Cardiac muscle cell (in vitro differentiated cells and primary cell): ENCODE measurements at regions not wholly inside any gene's neighbourhood (a gene's known extent, or its start where the extent isn't known, plus 50 kb on each side); places are given as distances from the start of the nearest gene placed in this dataset.
A peak's percentile ranks its signal among the peaks of the same experiment; 100 is the strongest.

ENCODE experiments used
- DNase-seq, 2 donors: peaks; one replicate each; pipeline versions ENCODE4 v3.0.0 to v3.0.0-alpha.2; 2010 to 2017; ENCODE audit warnings: low read depth in 1 of 2, low spot score in 1 of 2
- H3K27ac ChIP-seq: fragments of 200-600 bp; sonication (generic); 2 replicates; pipeline ENCODE4 v1.5.1; 2016
- H3K27me3 ChIP-seq: fragments of 200-600 bp; sonication (generic); 2 replicates; pipeline ENCODE4 v1.6.0; 2016; ENCODE audit warnings: control low read depth
- H3K36me3 ChIP-seq: fragments of 200-600 bp; sonication (generic); 2 replicates; pipeline ENCODE4 v1.5.1; 2016; ENCODE audit warnings: control low read depth
- H3K4me1 ChIP-seq: fragments of 200-600 bp; sonication (generic); 2 replicates; pipeline ENCODE4 v1.8.1; 2017; ENCODE audit warnings: low read depth, mild to moderate bottlenecking, mixed run types
- H3K4me3 ChIP-seq: fragments of 200-600 bp; sonication (generic); 2 replicates; pipeline ENCODE4 v1.5.1; 2016; ENCODE audit warnings: mild to moderate bottlenecking
- H3K9me3 ChIP-seq: fragments of 200-600 bp; sonication (generic); 2 replicates; pipeline ENCODE4 v1.5.1; 2017; ENCODE audit warnings: low read depth, mild to moderate bottlenecking, control low read depth
- CTCF ChIP-seq: IDR thresholded peaks from 2 replicates; pipeline ENCODE4 v1.5.1; 2012; ENCODE audit warnings: low read depth, mild to moderate bottlenecking, low read length

- Histone ChIP-seq H3K4me1 (no peaks in the 10 kb centered on the region), H3K36me3 (no peaks in the 10 kb centered on the region), H3K27me3 (no peaks in the 10 kb centered on the region), H3K4me3 (no peak overlapping the region), H3K27ac (no peak overlapping the region), H3K9me3 (no peaks in the 10 kb centered on the region)
- peak in 1 of 2 donors; percentile 34 for DNase-seq
- TF ChIP-seq CTCF = no peak
Measured at GRCh38 chr10:56585447-56586171, 224.6 kb upstream of the ZWINT start.

GRCh38 chr10:56583316-56583715, 222.3 kb upstream of the ZWINT start:
- H3K4me3 ChIP-seq = no peak overlapping the region
- H3K27me3 ChIP-seq = no peaks in the 10 kb centered on the region
- no peak for DNase-seq
- H3K4me1 ChIP-seq = no peaks in the 10 kb centered on the region
- TF ChIP-seq CTCF = no peak
- no peaks in the 10 kb centered on the region for H3K36me3 ChIP-seq
- H3K9me3 ChIP-seq = no peaks in the 10 kb centered on the region
- H3K27ac ChIP-seq = no peak overlapping the region

- TF ChIP-seq CTCF = no peak
- no peaks in the 10 kb centered on the region for H3K4me1 ChIP-seq
- no peak overlapping the region for H3K27ac ChIP-seq
- no peaks in the 10 kb centered on the region for H3K36me3 ChIP-seq
- H3K4me3 ChIP-seq = no peak overlapping the region
- DNase-seq = no peak
- no peaks in the 10 kb centered on the region for H3K27me3 ChIP-seq
- no peaks in the 10 kb centered on the region for H3K9me3 ChIP-seq
Measured at GRCh38 chr10:56567580-56567979, 206.5 kb upstream of the ZWINT start.

GRCh38 chr10:56561336-56561735, 200.3 kb upstream of the ZWINT start:
- Histone ChIP-seq H3K4me3 (no peak overlapping the region), H3K36me3 (no peaks in the 10 kb centered on the region), H3K27me3 (no peaks in the 10 kb centered on the region), H3K4me1 (no peaks in the 10 kb centered on the region), H3K27ac (no peak overlapping the region), H3K9me3 (no peaks in the 10 kb centered on the region)
- no peak for TF ChIP-seq CTCF
- DNase-seq = no peak

GRCh38 chr10:56551037-56551436, 190.0 kb upstream of the ZWINT start:
- H3K36me3 ChIP-seq = no peaks in the 10 kb centered on the region
- no peak overlapping the region for H3K27ac ChIP-seq
- no peaks in the 10 kb centered on the region for H3K27me3 ChIP-seq
- no peaks in the 10 kb centered on the region for H3K9me3 ChIP-seq
- H3K4me3 ChIP-seq = no peak overlapping the region
- no peak for DNase-seq
- no peaks in the 10 kb centered on the region for H3K4me1 ChIP-seq
- no peak for TF ChIP-seq CTCF
